ENCODE measurements at regions not wholly inside any gene's neighbourhood (a gene's known extent, or its start where the extent isn't known, plus 50 kb on each side); places are given as distances from the start of the nearest gene placed in this dataset.

- DNase-seq (ENCODE audit: low read depth, low spot score), result peak; percentile 20
- no peak overlapping the region for H3K4me3 ChIP-seq (ENCODE audit: low read depth, low read length)
- in situ Hi-C loops (cut with HindIII; ENCODE audit: low sequenced_read_pairs), result no loop called here
- no peak for TF ChIP-seq CTCF (IDR thresholded peaks at IDR 0.05; ENCODE audit: low read depth, low read length)
Measured at GRCh38 chr7:86972072-86972471, 87.4 kb downstream of the ELAPOR2 start.

GRCh38 chr7:86970986-86971385, 88.5 kb downstream of the ELAPOR2 start:
- TF ChIP-seq CTCF (IDR thresholded peaks at IDR 0.05; ENCODE audit: low read depth, low read length), result no peak
- H3K4me3 ChIP-seq (ENCODE audit: low read depth, low read length), result no peak overlapping the region
- DNase-seq (ENCODE audit: low read depth, low spot score), result no peak
- in situ Hi-C loops (cut with HindIII; ENCODE audit: low sequenced_read_pairs), result no loop called here

- DNase-seq (ENCODE audit: low read depth, low spot score), result no peak
- no peak for TF ChIP-seq CTCF (IDR thresholded peaks at IDR 0.05; ENCODE audit: low read depth, low read length)
- in situ Hi-C loops (cut with HindIII; ENCODE audit: low sequenced_read_pairs), result no loop called here
- H3K4me3 ChIP-seq (ENCODE audit: low read depth, low read length), result no peak overlapping the region
Measured at GRCh38 chr7:86970547-86970946, 88.9 kb downstream of the ELAPOR2 start.

- DNase-seq (ENCODE audit: low read depth, low spot score), result no peak
- no peak for TF ChIP-seq CTCF (IDR thresholded peaks at IDR 0.05; ENCODE audit: low read depth, low read length)
- in situ Hi-C loops (cut with HindIII; ENCODE audit: low sequenced_read_pairs), result no loop called here
- no peak overlapping the region for H3K4me3 ChIP-seq (ENCODE audit: low read depth, low read length)
Measured at GRCh38 chr7:86969865-86970264, 89.6 kb downstream of the ELAPOR2 start.

- DNase-seq (ENCODE audit: low read depth, low spot score), result no peak
- no peak for TF ChIP-seq CTCF (IDR thresholded peaks at IDR 0.05; ENCODE audit: low read depth, low read length)
- no peak overlapping the region for H3K4me3 ChIP-seq (ENCODE audit: low read depth, low read length)
- in situ Hi-C loops (cut with HindIII; ENCODE audit: low sequenced_read_pairs), result no loop called here
Measured at GRCh38 chr7:86968618-86969017, 90.8 kb downstream of the ELAPOR2 start.

GRCh38 chr7:86966916-86967315, 92.5 kb downstream of the ELAPOR2 start:
- H3K4me3 ChIP-seq (ENCODE audit: low read depth, low read length), result no peak overlapping the region
- DNase-seq (ENCODE audit: low read depth, low spot score), result no peak
- no peak for TF ChIP-seq CTCF (IDR thresholded peaks at IDR 0.05; ENCODE audit: low read depth, low read length)
- in situ Hi-C loops (cut with HindIII; ENCODE audit: low sequenced_read_pairs), result no loop called here

- no peak overlapping the region for H3K4me3 ChIP-seq (ENCODE audit: low read depth, low read length)
- in situ Hi-C loops (cut with HindIII; ENCODE audit: low sequenced_read_pairs), result no loop called here
- DNase-seq (ENCODE audit: low read depth, low spot score), result no peak
- no peak for TF ChIP-seq CTCF (IDR thresholded peaks at IDR 0.05; ENCODE audit: low read depth, low read length)
Measured at GRCh38 chr7:86965727-86966120, 93.7 kb downstream of the ELAPOR2 start.
